ENCODE measurements at regions not wholly inside any gene's neighbourhood (a gene's known extent, or its start where the extent isn't known, plus 50 kb on each side); places are given as distances from the start of the nearest gene placed in this dataset.

GRCh38 chr3:168655611-168656010, 559.9 kb upstream of the GOLIM4 start:
- Mint-ChIP-seq H3K9me3 (peaks cover 7% of the 10 kb centered on the region), H3K4me1 (no peaks in the 10 kb centered on the region), H3K27ac (no peak overlapping the region), H3K36me3 (no peaks in the 10 kb centered on the region), H3K4me3 (no peak overlapping the region)
- ATAC-seq (no peak), DNase-seq (ENCODE audit: low spot score in 2 of 2) (no peak)

GRCh38 chr3:168654700-168655099, 559.0 kb upstream of the GOLIM4 start:
- ATAC-seq (no peak), DNase-seq (ENCODE audit: low spot score in 2 of 2) (no peak)
- no peaks in the 10 kb centered on the region for H3K36me3 Mint-ChIP-seq
- H3K4me3 Mint-ChIP-seq = no peak overlapping the region
- H3K27ac Mint-ChIP-seq = no peak overlapping the region
- H3K4me1 Mint-ChIP-seq = no peaks in the 10 kb centered on the region
- peaks cover 8% of the 10 kb centered on the region for H3K9me3 Mint-ChIP-seq

GRCh38 chr3:168653255-168653654, 557.5 kb upstream of the GOLIM4 start:
- Mint-ChIP-seq H3K4me1 (no peaks in the 10 kb centered on the region), H3K36me3 (no peaks in the 10 kb centered on the region), H3K27ac (no peak overlapping the region), H3K4me3 (no peak overlapping the region), H3K9me3 (peaks cover 6% of the 10 kb centered on the region)
- ATAC-seq = no peak
- no peak for DNase-seq (ENCODE audit: low spot score in 2 of 2)

- no peaks in the 10 kb centered on the region for H3K36me3 Mint-ChIP-seq
- H3K9me3 Mint-ChIP-seq = peaks cover 6% of the 10 kb centered on the region
- no peak overlapping the region for H3K4me3 Mint-ChIP-seq
- DNase-seq (ENCODE audit: low spot score in 2 of 2) = no peak
- no peak overlapping the region for H3K27ac Mint-ChIP-seq
- no peak for ATAC-seq
- H3K4me1 Mint-ChIP-seq = no peaks in the 10 kb centered on the region
Observed at GRCh38 chr3:168648321-168648720, 552.6 kb upstream of the GOLIM4 start.

GRCh38 chr3:168647582-168647981, 551.9 kb upstream of the GOLIM4 start:
- no peak overlapping the region for H3K4me3 Mint-ChIP-seq
- DNase-seq (ENCODE audit: low spot score in 2 of 2) = no peak
- no peaks in the 10 kb centered on the region for H3K4me1 Mint-ChIP-seq
- H3K27ac Mint-ChIP-seq = no peak overlapping the region
- no peak for ATAC-seq
- H3K9me3 Mint-ChIP-seq = peaks cover 6% of the 10 kb centered on the region
- H3K36me3 Mint-ChIP-seq = no peaks in the 10 kb centered on the region

GRCh38 chr3:168645180-168645579, 549.5 kb upstream of the GOLIM4 start:
- Mint-ChIP-seq H3K27ac (no peak overlapping the region), H3K9me3 (peaks cover 10% of the 10 kb centered on the region), H3K4me3 (no peak overlapping the region), H3K36me3 (no peaks in the 10 kb centered on the region), H3K4me1 (no peaks in the 10 kb centered on the region)
- ATAC-seq (no peak), DNase-seq (ENCODE audit: low spot score in 2 of 2) (no peak)

- Mint-ChIP-seq H3K36me3 (no peaks in the 10 kb centered on the region), H3K9me3 (peaks cover 7% of the 10 kb centered on the region), H3K4me1 (no peaks in the 10 kb centered on the region)
Observed at GRCh38 chr3:168628549-168628948, 532.8 kb upstream of the GOLIM4 start.

GRCh38 chr3:168625477-168625876, 529.8 kb upstream of the GOLIM4 start:
- Mint-ChIP-seq H3K27ac (no peak overlapping the region), H3K9me3 (peaks cover 10% of the 10 kb centered on the region), H3K36me3 (no peaks in the 10 kb centered on the region), H3K4me3 (no peak overlapping the region), H3K4me1 (no peaks in the 10 kb centered on the region)
- no peak for ATAC-seq
- no peak for DNase-seq (ENCODE audit: low spot score in 2 of 2)

More at GRCh38 chr3:168628549-168628948, 532.8 kb upstream of the GOLIM4 start:
- Mint-ChIP-seq H3K4me3 (no peak overlapping the region), H3K27ac (no peak overlapping the region)
- DNase-seq (ENCODE audit: low spot score in 2 of 2) (no peak), ATAC-seq (no peak)

- peaks cover 10% of the 10 kb centered on the region for H3K9me3 Mint-ChIP-seq
- H3K4me3 Mint-ChIP-seq = no peak overlapping the region
- H3K27ac Mint-ChIP-seq = no peak overlapping the region
- ATAC-seq = no peak
- DNase-seq (ENCODE audit: low spot score in 2 of 2) = no peak
- no peaks in the 10 kb centered on the region for H3K4me1 Mint-ChIP-seq
- no peaks in the 10 kb centered on the region for H3K36me3 Mint-ChIP-seq
Observed at GRCh38 chr3:168624892-168625448, 529.2 kb upstream of the GOLIM4 start.

- no peaks in the 10 kb centered on the region for H3K4me1 Mint-ChIP-seq
- peaks cover 10% of the 10 kb centered on the region for H3K9me3 Mint-ChIP-seq
- H3K4me3 Mint-ChIP-seq = no peak overlapping the region
- H3K27ac Mint-ChIP-seq = no peak overlapping the region
- ATAC-seq (no peak), DNase-seq (ENCODE audit: low spot score in 2 of 2) (no peak)
- no peaks in the 10 kb centered on the region for H3K36me3 Mint-ChIP-seq
Observed at GRCh38 chr3:168624195-168624594, 528.5 kb upstream of the GOLIM4 start.

- ATAC-seq (no peak), DNase-seq (ENCODE audit: low spot score in 2 of 2) (no peak)
- no peak overlapping the region for H3K27ac Mint-ChIP-seq
- peaks cover 10% of the 10 kb centered on the region for H3K9me3 Mint-ChIP-seq
- H3K4me1 Mint-ChIP-seq = no peaks in the 10 kb centered on the region
- H3K36me3 Mint-ChIP-seq = no peaks in the 10 kb centered on the region
- no peak overlapping the region for H3K4me3 Mint-ChIP-seq
Observed at GRCh38 chr3:168622795-168623194, 527.1 kb upstream of the GOLIM4 start.

GRCh38 chr3:168620854-168621253, 525.1 kb upstream of the GOLIM4 start:
- H3K4me1 Mint-ChIP-seq = no peaks in the 10 kb centered on the region
- DNase-seq (ENCODE audit: low spot score in 2 of 2) (no peak), ATAC-seq (no peak)
- H3K36me3 Mint-ChIP-seq = no peaks in the 10 kb centered on the region
- peaks cover 8% of the 10 kb centered on the region for H3K9me3 Mint-ChIP-seq
- H3K4me3 Mint-ChIP-seq = no peak overlapping the region
- H3K27ac Mint-ChIP-seq = no peak overlapping the region

GRCh38 chr3:168618827-168619470, 523.2 kb upstream of the GOLIM4 start:
- DNase-seq (ENCODE audit: low spot score in 2 of 2) (no peak), ATAC-seq (no peak)
- H3K4me1 Mint-ChIP-seq = no peaks in the 10 kb centered on the region
- H3K4me3 Mint-ChIP-seq = no peak overlapping the region
- H3K9me3 Mint-ChIP-seq = peaks cover 6% of the 10 kb centered on the region
- no peak overlapping the region for H3K27ac Mint-ChIP-seq
- H3K36me3 Mint-ChIP-seq = no peaks in the 10 kb centered on the region

GRCh38 chr3:168617658-168618057, 521.9 kb upstream of the GOLIM4 start:
- ATAC-seq (no peak), DNase-seq (ENCODE audit: low spot score in 2 of 2) (no peak)
- no peaks in the 10 kb centered on the region for H3K4me1 Mint-ChIP-seq
- no peak overlapping the region for H3K4me3 Mint-ChIP-seq
- H3K9me3 Mint-ChIP-seq = peaks cover 2% of the 10 kb centered on the region
- no peak overlapping the region for H3K27ac Mint-ChIP-seq
- H3K36me3 Mint-ChIP-seq = no peaks in the 10 kb centered on the region

GRCh38 chr3:168616915-168617314, 521.2 kb upstream of the GOLIM4 start:
- ATAC-seq = no peak
- DNase-seq (ENCODE audit: low spot score in 2 of 2) = no peak
- Mint-ChIP-seq H3K4me3 (no peak overlapping the region), H3K27ac (no peak overlapping the region), H3K9me3 (peaks cover 2% of the 10 kb centered on the region), H3K4me1 (no peaks in the 10 kb centered on the region), H3K36me3 (no peaks in the 10 kb centered on the region)

GRCh38 chr3:168615493-168616020, 519.8 kb upstream of the GOLIM4 start:
- Mint-ChIP-seq H3K4me1 (no peaks in the 10 kb centered on the region), H3K4me3 (no peak overlapping the region), H3K9me3 (peaks cover 3% of the 10 kb centered on the region), H3K27ac (no peak overlapping the region), H3K36me3 (no peaks in the 10 kb centered on the region)
- ATAC-seq (no peak), DNase-seq (ENCODE audit: low spot score in 2 of 2) (no peak)

All from stimulated activated effector memory CD8-positive, alpha-beta T cell treated with anti-CD3 and anti-CD28 coated beads, Interleukin-12 subunit alpha, Interleukin-12 subunit beta, amount 100 ng/mL, for 72 hours (primary cell).